SU-DHL-6 (cell line): ENCODE measurements at regions not wholly inside any gene's neighbourhood (a gene's known extent, or its start where the extent isn't known, plus 50 kb on each side); places are given as distances from the start of the nearest gene placed in this dataset.

Source experiments
- H2AFZ ChIP-seq: fragments of 200-600 bp; sonication (generic); 2 replicates; pipeline ENCODE4 v1.6.1; 2014; ENCODE audit warnings: low read depth, mild to moderate bottlenecking, moderate library complexity, mixed read lengths, antibody characterized with exemption, low read length; ENCODE audit not compliant: severe bottlenecking
- H3F3A ChIP-seq: fragments of 200-600 bp; shearing (Covaris generic); 2 replicates; pipeline ENCODE4 v1.6.0; 2016; ENCODE audit warnings: antibody characterized with exemption, mild to moderate bottlenecking; ENCODE audit not compliant: insufficient read depth
- H3K27ac ChIP-seq: fragments of 200-600 bp; sonication (generic); 2 replicates; pipeline ENCODE4 v1.5.1; 2016; ENCODE audit warnings: low read depth, mild to moderate bottlenecking, low read length, moderate library complexity, mixed read lengths
- H3K27me3 ChIP-seq: fragments of 200-600 bp; sonication (generic), shearing (Covaris generic); 2 replicates; pipeline ENCODE4 v1.6.0; 2014; ENCODE audit warnings: mild to moderate bottlenecking, low read length
- H3K36me3 ChIP-seq: fragments of 200-600 bp; sonication (generic); 2 replicates; pipeline ENCODE4 v1.6.1; 2014; ENCODE audit warnings: mild to moderate bottlenecking, low read length, mixed read lengths
- H3K4me2 ChIP-seq: fragments of 300-600, 200-600 bp; shearing (Covaris generic), sonication (generic); 2 replicates; pipeline ENCODE4 v1.6.0; 2014; ENCODE audit warnings: low read length, low read depth, mild to moderate bottlenecking; ENCODE audit not compliant: poor library complexity, severe bottlenecking
- H3K4me3 ChIP-seq: fragments of 200-600 bp; sonication (generic); 2 replicates; pipeline ENCODE4 v1.5.1; 2014; ENCODE audit warnings: antibody characterized with exemption, low read length, mild to moderate bottlenecking, mixed read lengths; ENCODE audit not compliant: insufficient read depth, poor library complexity, severe bottlenecking
- H3K79me2 ChIP-seq: fragments of 200-600 bp; sonication (generic); 2 replicates; pipeline ENCODE4 v1.6.1; 2014; ENCODE audit warnings: mild to moderate bottlenecking, low read length, moderate library complexity; ENCODE audit not compliant: insufficient read depth
- H3K9ac ChIP-seq: fragments of 200-600 bp; sonication (generic); 2 replicates; pipeline ENCODE4 v1.7.0; 2014; ENCODE audit warnings: mild to moderate bottlenecking, low read length
- H3K9me2 ChIP-seq: fragments of 200-600 bp; sonication (generic); replicated peaks from 2 replicates; pipeline ENCODE4 v1.6.1; 2014; ENCODE audit warnings: low read length; ENCODE audit not compliant: insufficient read depth
- H3K9me3 ChIP-seq: fragments of 200-600 bp; sonication (generic); 2 replicates; pipeline ENCODE4 v1.6.1; 2014; ENCODE audit warnings: low read length, mixed read lengths; ENCODE audit not compliant: insufficient read depth
- H4K20me1 ChIP-seq: fragments of 200-600 bp; sonication (generic); 2 replicates; pipeline ENCODE4 v1.6.1; 2014; ENCODE audit warnings: low read depth, mild to moderate bottlenecking, antibody characterized with exemption, low read length, moderate library complexity, mixed read lengths
- EZH2phosphoT487 ChIP-seq: fragments of 200-600 bp; sonication (generic), shearing (Covaris generic); conservative IDR thresholded peaks from 2 replicates; pipeline ENCODE4 v1.6.1; 2018; ENCODE audit warnings: mild to moderate bottlenecking, antibody characterized with exemption, low read length, moderate library complexity, mixed read lengths
- TF ChIP-seq, protein P1 (sequence below): fragments of 200-600 bp; sonication (generic); IDR thresholded peaks from one replicate; pipeline ENCODE4 v1.5.1; 2017; ENCODE audit warnings: antibody characterized with exemption, mild to moderate bottlenecking, low read length, moderate library complexity; ENCODE audit not compliant: insufficient read depth, poor library complexity, severe bottlenecking

DNA sequence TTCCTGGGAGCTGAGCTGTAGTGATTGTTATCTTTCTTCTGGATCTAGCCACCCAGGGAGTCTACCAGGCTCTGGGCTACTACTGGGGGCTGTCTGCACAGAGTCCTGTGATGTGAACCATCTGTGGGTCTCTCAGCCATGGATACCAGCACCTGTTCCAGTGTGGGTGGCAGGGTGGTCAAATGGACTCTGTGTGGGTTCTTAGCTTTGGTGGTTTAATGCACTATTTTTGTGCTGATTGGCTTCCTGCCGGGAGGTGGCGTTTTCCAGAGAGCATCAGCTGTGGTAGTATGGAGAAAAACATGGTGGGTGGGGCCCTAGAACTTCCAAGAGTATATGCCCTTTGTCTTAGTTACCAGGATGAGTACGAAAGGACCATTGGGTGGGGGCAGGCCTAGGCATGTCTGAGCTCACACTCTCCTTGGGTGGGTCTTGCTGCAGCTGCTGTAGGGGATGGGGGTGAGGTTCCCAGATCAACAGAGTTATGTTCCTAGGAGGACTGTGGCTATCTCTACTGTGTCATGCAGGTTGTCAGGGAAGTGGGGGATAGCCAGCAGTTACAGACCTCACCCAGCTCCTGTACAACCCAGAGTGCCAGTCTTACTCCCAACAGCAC, 264.8 kb upstream of the LDB2 start:
- Histone ChIP-seq H3K27ac (no peak overlapping the region), H3K79me2 (no peaks in the 10 kb centered on the region), H3K4me2 (no peak overlapping the region), H3K9ac (no peak overlapping the region), H3K9me2 (no peaks in the 10 kb centered on the region), H3K4me3 (no peak overlapping the region), H3K9me3 (no peaks in the 10 kb centered on the region), H4K20me1 (no peaks in the 10 kb centered on the region), H3F3A (no peaks in the 10 kb centered on the region), H3K27me3 (no peaks in the 10 kb centered on the region), H2AFZ (no peak overlapping the region), H3K36me3 (no peaks in the 10 kb centered on the region)
- no peak for TF ChIP-seq EZH2phosphoT487
- TF ChIP-seq, protein P1, sequence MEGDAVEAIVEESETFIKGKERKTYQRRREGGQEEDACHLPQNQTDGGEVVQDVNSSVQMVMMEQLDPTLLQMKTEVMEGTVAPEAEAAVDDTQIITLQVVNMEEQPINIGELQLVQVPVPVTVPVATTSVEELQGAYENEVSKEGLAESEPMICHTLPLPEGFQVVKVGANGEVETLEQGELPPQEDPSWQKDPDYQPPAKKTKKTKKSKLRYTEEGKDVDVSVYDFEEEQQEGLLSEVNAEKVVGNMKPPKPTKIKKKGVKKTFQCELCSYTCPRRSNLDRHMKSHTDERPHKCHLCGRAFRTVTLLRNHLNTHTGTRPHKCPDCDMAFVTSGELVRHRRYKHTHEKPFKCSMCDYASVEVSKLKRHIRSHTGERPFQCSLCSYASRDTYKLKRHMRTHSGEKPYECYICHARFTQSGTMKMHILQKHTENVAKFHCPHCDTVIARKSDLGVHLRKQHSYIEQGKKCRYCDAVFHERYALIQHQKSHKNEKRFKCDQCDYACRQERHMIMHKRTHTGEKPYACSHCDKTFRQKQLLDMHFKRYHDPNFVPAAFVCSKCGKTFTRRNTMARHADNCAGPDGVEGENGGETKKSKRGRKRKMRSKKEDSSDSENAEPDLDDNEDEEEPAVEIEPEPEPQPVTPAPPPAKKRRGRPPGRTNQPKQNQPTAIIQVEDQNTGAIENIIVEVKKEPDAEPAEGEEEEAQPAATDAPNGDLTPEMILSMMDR = no peak

DNA sequence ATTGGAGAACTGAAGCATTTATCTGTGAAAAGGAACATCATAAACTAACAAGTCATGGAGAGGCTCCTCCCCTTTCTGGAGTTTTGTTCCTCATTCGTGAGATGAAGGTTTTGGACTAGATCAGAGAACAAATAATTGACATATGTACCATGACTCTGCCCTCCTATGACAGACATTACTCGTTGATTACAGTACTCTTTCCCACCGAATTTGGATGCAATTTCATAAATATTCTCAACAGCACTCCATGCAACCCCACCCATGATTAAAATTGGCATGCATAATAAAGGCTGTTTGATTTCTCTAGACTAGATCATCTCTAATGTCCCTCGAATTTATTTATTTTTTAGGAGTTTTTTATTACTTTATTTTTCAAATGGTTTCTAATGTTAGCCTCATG, 258.9 kb upstream of the LDB2 start:
- Histone ChIP-seq H3K4me2 (no peak overlapping the region), H4K20me1 (no peaks in the 10 kb centered on the region), H3F3A (no peaks in the 10 kb centered on the region), H3K4me3 (no peak overlapping the region), H3K9me3 (no peaks in the 10 kb centered on the region), H3K27ac (no peak overlapping the region), H2AFZ (no peak overlapping the region), H3K9me2 (no peaks in the 10 kb centered on the region), H3K9ac (no peak overlapping the region), H3K36me3 (no peaks in the 10 kb centered on the region), H3K79me2 (no peaks in the 10 kb centered on the region), H3K27me3 (no peaks in the 10 kb centered on the region)
- TF ChIP-seq, protein P1 = no peak
- TF ChIP-seq EZH2phosphoT487 = no peak

DNA sequence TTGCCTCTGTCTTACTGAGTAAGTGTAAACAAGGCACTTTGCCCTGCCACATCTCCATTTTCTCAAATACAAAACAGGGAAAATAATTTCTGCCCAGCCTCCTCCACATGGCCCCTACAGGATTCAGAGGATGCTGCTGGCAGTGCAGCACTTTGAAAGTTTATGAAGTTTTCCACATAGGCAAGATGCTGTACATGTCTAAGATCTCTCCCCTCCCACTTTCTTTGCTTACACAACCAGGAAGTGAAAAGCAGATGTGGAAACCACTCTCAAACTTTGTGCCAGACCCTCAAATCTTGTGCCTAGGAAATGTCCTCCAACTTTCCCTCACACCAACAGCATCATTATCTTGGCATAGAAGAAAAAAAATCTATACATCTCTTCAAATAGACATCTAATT, 257.0 kb upstream of the LDB2 start:
- Histone ChIP-seq H3K9ac (no peak overlapping the region), H3F3A (no peaks in the 10 kb centered on the region), H3K4me2 (no peak overlapping the region), H2AFZ (no peak overlapping the region), H3K4me3 (no peak overlapping the region), H3K27me3 (no peaks in the 10 kb centered on the region), H3K9me3 (no peaks in the 10 kb centered on the region), H3K27ac (no peak overlapping the region), H3K9me2 (no peaks in the 10 kb centered on the region), H3K36me3 (no peaks in the 10 kb centered on the region), H3K79me2 (no peaks in the 10 kb centered on the region), H4K20me1 (no peaks in the 10 kb centered on the region)
- TF ChIP-seq EZH2phosphoT487 = no peak
- TF ChIP-seq, protein P1 = no peak
